ENCODE measurements at regions not wholly inside any gene's neighbourhood (a gene's known extent, or its start where the extent isn't known, plus 50 kb on each side); places are given as distances from the start of the nearest gene placed in this dataset.

- Histone ChIP-seq H2AFZ (ENCODE audit: insufficient read depth, low read length, poor library complexity) (no peak overlapping the region), H3K9me3 (ENCODE audit: insufficient read depth, low read depth, low read length) (no peaks in the 10 kb centered on the region), H3K4me3 (ENCODE audit: low read depth, low read length) (no peak overlapping the region), H3K23ac (ENCODE audit: low read length) (no peak overlapping the region), H4K8ac (ENCODE audit: low read depth, low read length) (no peak overlapping the region), H3K79me2 (ENCODE audit: control insufficient read depth, insufficient read depth, low read length, poor library complexity) (no peaks in the 10 kb centered on the region), H3K4ac (ENCODE audit: low read depth, low read length) (no peak overlapping the region), H2BK5ac (ENCODE audit: low read depth, low read length, poor library complexity) (no peak overlapping the region), H3K4me2 (ENCODE audit: low read length) (no peak overlapping the region), H3K27ac (ENCODE audit: low read depth, low read length) (no peak overlapping the region), H2BK120ac (ENCODE audit: insufficient read depth, low read length, poor library complexity) (no peak overlapping the region), H3K4me1 (ENCODE audit: control insufficient read depth in 1 of 2, insufficient read depth in 2 of 2, low read length in 2 of 2) (no peaks in the 10 kb centered on the region), H4K12ac (ENCODE audit: low read depth, low read length) (no peak overlapping the region), H2AK5ac (ENCODE audit: low read length) (no peak overlapping the region), H3K18ac (ENCODE audit: low read length) (no peak overlapping the region), H3K36me3 (ENCODE audit: control insufficient read depth in 1 of 2, insufficient read depth in 2 of 2, low read length in 2 of 2) (no peaks in the 10 kb centered on the region), H3K14ac (ENCODE audit: low read length) (no peak overlapping the region), H3K9ac (ENCODE audit: low read length) (no peak overlapping the region), H4K91ac (ENCODE audit: low read depth, low read length) (no peak overlapping the region), H3K27me3 (ENCODE audit: insufficient read depth, low read length) (no peaks in the 10 kb centered on the region), H3K79me1 (ENCODE audit: low read length) (no peaks in the 10 kb centered on the region), H2BK12ac (ENCODE audit: low read length) (no peak overlapping the region)
- WGBS (ENCODE audit: extremely low coverage, insufficient coverage, insufficient read length), result no CpG with 5 or more reads among the region's 1 CpG
- DNase-seq, result no peak
Observed at GRCh38 chr4:57364255-57364654, 254.1 kb upstream of the IGFBP7 start.

DNA sequence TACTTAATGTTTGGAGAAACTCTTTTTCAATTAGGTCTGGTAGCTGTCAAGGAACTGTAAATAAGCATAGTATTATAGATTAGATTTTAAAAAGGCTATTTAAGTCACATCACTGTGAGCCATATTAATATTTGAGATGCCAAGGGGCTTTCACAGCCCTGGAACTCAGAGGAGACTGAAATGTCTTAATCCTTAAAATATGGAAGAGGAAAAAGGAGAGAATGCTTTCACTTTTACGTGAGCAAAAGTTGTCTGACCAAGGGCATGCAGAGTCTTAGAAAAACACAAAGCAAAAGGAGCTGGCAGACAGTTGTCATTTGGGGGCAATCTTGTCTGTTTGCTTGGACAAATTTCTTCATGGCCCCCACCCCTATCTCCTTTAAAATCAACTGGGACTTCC lies 253.2 kb upstream of the IGFBP7 start:
- no peaks in the 10 kb centered on the region for H3K36me3 ChIP-seq (ENCODE audit: control insufficient read depth in 1 of 2, insufficient read depth in 2 of 2, low read length in 2 of 2)
- H3K27ac ChIP-seq (ENCODE audit: low read depth, low read length), result no peak overlapping the region
- no peak overlapping the region for H2AK5ac ChIP-seq (ENCODE audit: low read length)
- no peak overlapping the region for H4K91ac ChIP-seq (ENCODE audit: low read depth, low read length)
- H3K4me2 ChIP-seq (ENCODE audit: low read length), result no peak overlapping the region
- H4K8ac ChIP-seq (ENCODE audit: low read depth, low read length), result no peak overlapping the region
- no peak overlapping the region for H3K23ac ChIP-seq (ENCODE audit: low read length)
- no peak overlapping the region for H3K18ac ChIP-seq (ENCODE audit: low read length)
- no peak overlapping the region for H2BK120ac ChIP-seq (ENCODE audit: insufficient read depth, low read length, poor library complexity)
- H2AFZ ChIP-seq (ENCODE audit: insufficient read depth, low read length, poor library complexity), result no peak overlapping the region
- no peaks in the 10 kb centered on the region for H3K27me3 ChIP-seq (ENCODE audit: insufficient read depth, low read length)
- H3K79me1 ChIP-seq (ENCODE audit: low read length), result no peaks in the 10 kb centered on the region
- H3K79me2 ChIP-seq (ENCODE audit: control insufficient read depth, insufficient read depth, low read length, poor library complexity), result no peaks in the 10 kb centered on the region
- no peak overlapping the region for H3K9ac ChIP-seq (ENCODE audit: low read length)
- H2BK5ac ChIP-seq (ENCODE audit: low read depth, low read length, poor library complexity), result no peak overlapping the region
- H4K12ac ChIP-seq (ENCODE audit: low read depth, low read length), result no peak overlapping the region
- no CpG with 5 or more reads among the region's 1 CpG for WGBS (ENCODE audit: extremely low coverage, insufficient coverage, insufficient read length)
- no peak overlapping the region for H3K4ac ChIP-seq (ENCODE audit: low read depth, low read length)
- H3K4me3 ChIP-seq (ENCODE audit: low read depth, low read length), result no peak overlapping the region
- no peaks in the 10 kb centered on the region for H3K4me1 ChIP-seq (ENCODE audit: control insufficient read depth in 1 of 2, insufficient read depth in 2 of 2, low read length in 2 of 2)
- no peak overlapping the region for H3K14ac ChIP-seq (ENCODE audit: low read length)
- DNase-seq, result peak in 1 of 2 donors; percentile 4
- no peak overlapping the region for H2BK12ac ChIP-seq (ENCODE audit: low read length)
- no peaks in the 10 kb centered on the region for H3K9me3 ChIP-seq (ENCODE audit: insufficient read depth, low read depth, low read length)

GRCh38 chr4:57360681-57361080 lies 250.5 kb upstream of the IGFBP7 start:
- no peak overlapping the region for H3K4me2 ChIP-seq (ENCODE audit: low read length)
- no peak overlapping the region for H4K8ac ChIP-seq (ENCODE audit: low read depth, low read length)
- H2BK12ac ChIP-seq (ENCODE audit: low read length), result no peak overlapping the region
- no peaks in the 10 kb centered on the region for H3K36me3 ChIP-seq (ENCODE audit: control insufficient read depth in 1 of 2, insufficient read depth in 2 of 2, low read length in 2 of 2)
- no CpG with 5 or more reads among the region's 2 CpGs for WGBS (ENCODE audit: extremely low coverage, insufficient coverage, insufficient read length)
- no peak overlapping the region for H2BK120ac ChIP-seq (ENCODE audit: insufficient read depth, low read length, poor library complexity)
- no peak overlapping the region for H3K23ac ChIP-seq (ENCODE audit: low read length)
- no peak overlapping the region for H3K4me3 ChIP-seq (ENCODE audit: low read depth, low read length)
- H3K14ac ChIP-seq (ENCODE audit: low read length), result no peak overlapping the region
- H3K4ac ChIP-seq (ENCODE audit: low read depth, low read length), result no peak overlapping the region
- no peak overlapping the region for H4K12ac ChIP-seq (ENCODE audit: low read depth, low read length)
- no peak overlapping the region for H3K18ac ChIP-seq (ENCODE audit: low read length)
- H3K27ac ChIP-seq (ENCODE audit: low read depth, low read length), result no peak overlapping the region
- DNase-seq, result no peak
- H4K91ac ChIP-seq (ENCODE audit: low read depth, low read length), result no peak overlapping the region
- H3K79me2 ChIP-seq (ENCODE audit: control insufficient read depth, insufficient read depth, low read length, poor library complexity), result no peaks in the 10 kb centered on the region
- H3K79me1 ChIP-seq (ENCODE audit: low read length), result no peaks in the 10 kb centered on the region
- H3K27me3 ChIP-seq (ENCODE audit: insufficient read depth, low read length), result no peaks in the 10 kb centered on the region
- H3K9me3 ChIP-seq (ENCODE audit: insufficient read depth, low read depth, low read length), result no peaks in the 10 kb centered on the region
- H3K4me1 ChIP-seq (ENCODE audit: control insufficient read depth in 1 of 2, insufficient read depth in 2 of 2, low read length in 2 of 2), result no peaks in the 10 kb centered on the region
- no peak overlapping the region for H3K9ac ChIP-seq (ENCODE audit: low read length)
- H2AK5ac ChIP-seq (ENCODE audit: low read length), result no peak overlapping the region
- H2BK5ac ChIP-seq (ENCODE audit: low read depth, low read length, poor library complexity), result no peak overlapping the region
- no peak overlapping the region for H2AFZ ChIP-seq (ENCODE audit: insufficient read depth, low read length, poor library complexity)

DNA sequence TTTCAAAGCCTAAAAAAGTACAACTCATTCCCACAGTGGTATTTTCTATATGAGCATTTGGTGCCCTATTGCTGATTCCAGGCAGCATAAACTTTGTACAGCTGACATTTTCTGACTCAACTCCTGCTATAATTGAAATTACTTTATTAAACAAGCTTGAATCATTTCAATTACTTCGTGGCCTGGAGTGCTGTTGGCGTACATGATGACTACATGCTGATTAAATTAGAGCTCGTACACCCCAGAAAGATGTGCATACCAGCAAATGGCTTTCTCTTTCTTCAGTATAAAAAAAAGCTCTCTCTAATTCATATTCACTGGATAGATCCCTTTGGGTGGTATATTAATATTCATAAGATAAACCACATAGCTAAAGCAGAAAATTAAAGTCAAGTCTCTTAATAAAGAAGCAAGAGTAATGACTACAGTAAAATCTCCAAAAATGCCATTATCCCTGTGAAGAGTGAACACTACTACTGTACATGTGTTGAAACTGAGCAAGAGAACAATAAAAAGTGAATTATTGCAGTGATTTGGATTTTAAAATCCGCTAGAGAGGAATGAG lies 245.0 kb upstream of the IGFBP7 start:
- no CpG with 5 or more reads among the region's 4 CpGs for WGBS (ENCODE audit: extremely low coverage, insufficient coverage, insufficient read length)
- no peak overlapping the region for H3K14ac ChIP-seq (ENCODE audit: low read length)
- no peak overlapping the region for H2AK5ac ChIP-seq (ENCODE audit: low read length)
- no peak overlapping the region for H3K23ac ChIP-seq (ENCODE audit: low read length)
- H3K4me3 ChIP-seq (ENCODE audit: low read depth, low read length), result no peak overlapping the region
- no peak overlapping the region for H3K27ac ChIP-seq (ENCODE audit: low read depth, low read length)
- no peak overlapping the region for H4K12ac ChIP-seq (ENCODE audit: low read depth, low read length)
- no peak for DNase-seq
- no peak overlapping the region for H2BK5ac ChIP-seq (ENCODE audit: low read depth, low read length, poor library complexity)
- no peak overlapping the region for H4K91ac ChIP-seq (ENCODE audit: low read depth, low read length)
- H3K27me3 ChIP-seq (ENCODE audit: insufficient read depth, low read length), result no peaks in the 10 kb centered on the region
- no peak overlapping the region for H2BK12ac ChIP-seq (ENCODE audit: low read length)
- no peaks in the 10 kb centered on the region for H3K36me3 ChIP-seq (ENCODE audit: control insufficient read depth in 1 of 2, insufficient read depth in 2 of 2, low read length in 2 of 2)
- H3K9me3 ChIP-seq (ENCODE audit: insufficient read depth, low read depth, low read length), result no peaks in the 10 kb centered on the region
- H3K4me2 ChIP-seq (ENCODE audit: low read length), result no peak overlapping the region
- peaks cover 0 to 5% of the 10 kb centered on the region in 2 experiments for H3K4me1 ChIP-seq (ENCODE audit: control insufficient read depth in 1 of 2, insufficient read depth in 2 of 2, low read length in 2 of 2)
- H2BK120ac ChIP-seq (ENCODE audit: insufficient read depth, low read length, poor library complexity), result no peak overlapping the region
- no peak overlapping the region for H3K4ac ChIP-seq (ENCODE audit: low read depth, low read length)
- no peak overlapping the region for H3K18ac ChIP-seq (ENCODE audit: low read length)
- no peaks in the 10 kb centered on the region for H3K79me1 ChIP-seq (ENCODE audit: low read length)
- H2AFZ ChIP-seq (ENCODE audit: insufficient read depth, low read length, poor library complexity), result no peak overlapping the region
- H4K8ac ChIP-seq (ENCODE audit: low read depth, low read length), result no peak overlapping the region
- H3K79me2 ChIP-seq (ENCODE audit: control insufficient read depth, insufficient read depth, low read length, poor library complexity), result no peaks in the 10 kb centered on the region
- H3K9ac ChIP-seq (ENCODE audit: low read length), result no peak overlapping the region

All from trophoblast cell (in vitro differentiated cells and primary cell).